Caco-2 (cell line): ENCODE measurements at regions not wholly inside any gene's neighbourhood (a gene's known extent, or its start where the extent isn't known, plus 50 kb on each side); places are given as distances from the start of the nearest gene placed in this dataset.

Experiments
- BruUV-seq: library from RNA; stranded (reverse); fragments of 400-500 nt; replicated peaks from 2 replicates; lab custom pipeline; 2021; lab: Mats Ljungman, UMichigan
- CTCF ChIA-PET: fragments of 300-600 bp; sonication (Branson Sonifier 250); formaldehyde crosslinking; loops from one replicate; lab custom pipeline; 2022; ENCODE audit warnings: antibody characterized with exemption; lab: Charles Lee
- POLR2A ChIA-PET: fragments of 300-600 bp; sonication (Branson Sonifier 250); formaldehyde crosslinking; loops from one replicate; lab custom pipeline; 2022; ENCODE audit warnings: antibody characterized with exemption; lab: Charles Lee
- DNase-seq, 2 experiments: peaks; one replicate each; pipeline versions ENCODE4 v3.0.0 to v3.0.0-alpha.2; 2020 to 2022
- H3K27me3 ChIP-seq: replicated peaks from 2 replicates; pipeline ENCODE4 v1.6.0; 2011; ENCODE audit warnings: low read length; ENCODE audit not compliant: control insufficient read depth, insufficient read depth
- H3K36me3 ChIP-seq: 2 replicates; pipeline ENCODE4 v1.5.1; 2011; ENCODE audit warnings: low read length; ENCODE audit not compliant: control insufficient read depth, insufficient read depth
- H3K4me1 ChIP-seq: fragments of 250-450 bp; sonication (Bioruptor Pico); 2 replicates; pipeline ENCODE4 v1.5.1; 2020; ENCODE audit warnings: mild to moderate bottlenecking
- H3K4me3 ChIP-seq: 2 replicates; pipeline ENCODE4 v1.5.1; 2011; ENCODE audit warnings: low read depth, mild to moderate bottlenecking, control low read depth, low read length
- H3K9me3 ChIP-seq: fragments of 250-450 bp; sonication (Bioruptor Pico); 2 replicates; pipeline ENCODE4 v1.5.1; 2020; ENCODE audit warnings: mild to moderate bottlenecking, moderate library complexity
- H3K27ac Mint-ChIP-seq: one replicate; pipeline ENCODE4 v1.8.0; 2022; ENCODE audit warnings: mixed read lengths; ENCODE audit not compliant: unreplicated experiment
- H3K27me3 Mint-ChIP-seq: one replicate; pipeline ENCODE4 v1.8.0; 2022; ENCODE audit warnings: mixed read lengths; ENCODE audit not compliant: insufficient read depth, unreplicated experiment
- H3K36me3 Mint-ChIP-seq: one replicate; pipeline ENCODE4 v1.8.0; 2022; ENCODE audit warnings: mild to moderate bottlenecking, mixed read lengths; ENCODE audit not compliant: insufficient read depth, unreplicated experiment
- H3K4me1 Mint-ChIP-seq: one replicate; pipeline ENCODE4 v1.8.0; 2022; ENCODE audit warnings: low read depth, mixed read lengths; ENCODE audit not compliant: unreplicated experiment
- H3K4me3 Mint-ChIP-seq: one replicate; pipeline ENCODE4 v1.8.0; 2022; ENCODE audit warnings: mild to moderate bottlenecking, moderate library complexity, mixed read lengths; ENCODE audit not compliant: unreplicated experiment
- H3K9me3 Mint-ChIP-seq: one replicate; pipeline ENCODE4 v1.8.0; 2022; ENCODE audit warnings: mixed read lengths; ENCODE audit not compliant: unreplicated experiment
- intact Hi-C: fragments of 100-400 bp; cut with micrococcal nuclease; formaldehyde crosslinking; loops from one replicate; pipeline ENCODE4 v1.10.0; 2022; ENCODE audit not compliant: unreplicated experiment
- TF ChIP-seq, protein P1 (sequence below), 2 experiments: fragments of 200-600 bp in 1 of 2; IDR thresholded peaks; 1 replicate in 1 of 2; 2 replicates in 1 of 2; pipeline versions ENCODE4 v1.5.1 to v1.8.0; 2011 to 2022; ENCODE audit warnings: antibody characterized with exemption in 1 of 2, control low read depth in 1 of 2, inconsistent platforms in 1 of 2, low read depth in 1 of 2, low read length in 1 of 2, mild to moderate bottlenecking in 1 of 2, moderate library complexity in 1 of 2; ENCODE audit not compliant: insufficient read depth in 1 of 2, severe bottlenecking in 1 of 2, unreplicated experiment in 1 of 2

DNA sequence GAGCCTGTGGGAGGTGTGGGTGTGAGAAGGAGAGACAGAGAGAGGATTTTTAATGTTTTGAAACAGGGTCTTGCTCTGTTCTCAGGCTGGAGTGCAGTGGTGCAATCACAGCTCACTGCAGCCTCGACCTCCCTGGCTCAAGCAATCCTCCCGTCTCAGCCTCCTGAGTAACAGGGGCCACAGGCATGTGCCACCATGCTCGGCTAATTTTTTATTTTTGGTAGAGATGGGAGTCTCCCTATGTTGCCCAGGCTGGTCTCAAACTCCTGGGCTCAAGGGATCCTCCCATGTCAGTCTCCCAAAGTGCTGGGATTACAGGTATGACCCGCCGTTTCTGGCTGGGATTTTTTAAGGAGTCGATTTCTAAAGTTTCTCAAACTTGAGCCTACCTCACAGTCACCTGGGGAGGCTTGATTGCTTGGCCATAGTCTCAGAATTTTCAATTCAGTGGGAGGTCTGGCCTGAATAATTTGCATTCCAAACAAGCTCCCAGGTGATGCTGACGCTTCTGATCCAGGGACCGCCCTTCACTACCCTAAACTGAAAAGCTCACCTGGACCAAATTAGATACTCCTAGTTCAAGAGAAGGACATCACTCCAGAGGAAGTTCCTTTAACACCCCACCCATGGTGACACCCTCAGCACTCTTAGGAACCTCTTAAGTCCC lies 70.8 kb upstream of the SLC1A4 start:
- no TSS peak for BruUV-seq
- Mint-ChIP-seq H3K9me3 (no peaks in the 10 kb centered on the region), H3K27ac (no peak overlapping the region), H3K4me1 (peaks cover 14% of the 10 kb centered on the region), H3K36me3 (no peaks in the 10 kb centered on the region), H3K4me3 (peak overlapping the region; percentile 61), H3K27me3 (no peaks in the 10 kb centered on the region)
- Histone ChIP-seq H3K27me3 (no peaks in the 10 kb centered on the region), H3K4me1 (peaks cover 4% of the 10 kb centered on the region; the same call in 1 of the 2 replicates), H3K36me3 (no peaks in the 10 kb centered on the region), H3K9me3 (no peaks in the 10 kb centered on the region), H3K4me3 (peak overlapping the region; percentile 28)
- TF ChIP-seq, protein P1, sequence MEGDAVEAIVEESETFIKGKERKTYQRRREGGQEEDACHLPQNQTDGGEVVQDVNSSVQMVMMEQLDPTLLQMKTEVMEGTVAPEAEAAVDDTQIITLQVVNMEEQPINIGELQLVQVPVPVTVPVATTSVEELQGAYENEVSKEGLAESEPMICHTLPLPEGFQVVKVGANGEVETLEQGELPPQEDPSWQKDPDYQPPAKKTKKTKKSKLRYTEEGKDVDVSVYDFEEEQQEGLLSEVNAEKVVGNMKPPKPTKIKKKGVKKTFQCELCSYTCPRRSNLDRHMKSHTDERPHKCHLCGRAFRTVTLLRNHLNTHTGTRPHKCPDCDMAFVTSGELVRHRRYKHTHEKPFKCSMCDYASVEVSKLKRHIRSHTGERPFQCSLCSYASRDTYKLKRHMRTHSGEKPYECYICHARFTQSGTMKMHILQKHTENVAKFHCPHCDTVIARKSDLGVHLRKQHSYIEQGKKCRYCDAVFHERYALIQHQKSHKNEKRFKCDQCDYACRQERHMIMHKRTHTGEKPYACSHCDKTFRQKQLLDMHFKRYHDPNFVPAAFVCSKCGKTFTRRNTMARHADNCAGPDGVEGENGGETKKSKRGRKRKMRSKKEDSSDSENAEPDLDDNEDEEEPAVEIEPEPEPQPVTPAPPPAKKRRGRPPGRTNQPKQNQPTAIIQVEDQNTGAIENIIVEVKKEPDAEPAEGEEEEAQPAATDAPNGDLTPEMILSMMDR (IDR thresholded peaks at IDR 0.05; ENCODE audit: insufficient read depth in 1 of 2, low read depth in 1 of 2, low read length in 1 of 2, severe bottlenecking in 1 of 2, unreplicated experiment in 1 of 2), result no peak
- POLR2A ChIA-PET, result no interaction called here
- CTCF ChIA-PET, result interaction anchor here (0.6 to 2.2 kb wide), 23 partner anchors 10 to 394 kb away, joined by 3 to 25 read pairs (median 5); partner anchors contain the start of genes AFTPH, CEP68 and SLC1A4
- no peak for DNase-seq
- intact Hi-C loops, result loop anchor here (5.0 kb wide), 1 partner anchor 654 kb away; no protein-coding TSS in a partner anchor

- Mint-ChIP-seq H3K4me1 (peaks cover 9% of the 10 kb centered on the region), H3K27me3 (no peaks in the 10 kb centered on the region), H3K27ac (no peak overlapping the region), H3K9me3 (no peaks in the 10 kb centered on the region), H3K4me3 (no peak overlapping the region), H3K36me3 (no peaks in the 10 kb centered on the region)
- DNase-seq, result no peak
- H3K9me3 ChIP-seq, result no peaks in the 10 kb centered on the region
- TF ChIP-seq, protein P1 (IDR thresholded peaks at IDR 0.05; ENCODE audit: insufficient read depth in 1 of 2, low read depth in 1 of 2, low read length in 1 of 2, severe bottlenecking in 1 of 2, unreplicated experiment in 1 of 2), result no peak
- no peaks in the 10 kb centered on the region for H3K36me3 ChIP-seq
- ChIA-PET CTCF (interaction anchor here (0.7 to 2.2 kb wide), 3 partner anchors 45 to 607 kb away, joined by 3 to 7 read pairs (median 5); no protein-coding TSS in a partner anchor), POLR2A (no interaction called here)
- intact Hi-C loops, result loop anchor here (5.0 kb wide), 1 partner anchor 653 kb away; no protein-coding TSS in a partner anchor
- no TSS peak for BruUV-seq
- peaks cover 4% of the 10 kb centered on the region; the same call in 1 of the 2 replicates for H3K4me1 ChIP-seq
- H3K27me3 ChIP-seq, result no peaks in the 10 kb centered on the region
- no peak overlapping the region for H3K4me3 ChIP-seq
Observed at GRCh38 chr2:64919261-64919660, 69.9 kb upstream of the SLC1A4 start.

- no peaks in the 10 kb centered on the region for H3K4me1 ChIP-seq
- no peaks in the 10 kb centered on the region for H3K36me3 Mint-ChIP-seq
- H3K27me3 ChIP-seq, result no peaks in the 10 kb centered on the region
- intact Hi-C loops, result no loop called here
- TF ChIP-seq, protein P1 (IDR thresholded peaks at IDR 0.05; ENCODE audit: insufficient read depth in 1 of 2, low read depth in 1 of 2, low read length in 1 of 2, severe bottlenecking in 1 of 2, unreplicated experiment in 1 of 2), result no peak
- H3K4me1 Mint-ChIP-seq, result no peaks in the 10 kb centered on the region
- peaks cover 11% of the 10 kb centered on the region for H3K9me3 Mint-ChIP-seq
- no peaks in the 10 kb centered on the region for H3K36me3 ChIP-seq
- BruUV-seq, result no TSS peak
- ChIA-PET CTCF (interaction anchor here (0.6 kb wide), 2 partner anchors 10 to 492 kb away, joined by 3 read pairs; no protein-coding TSS in a partner anchor), POLR2A (no interaction called here)
- no peak for DNase-seq
- peaks cover 8% of the 10 kb centered on the region; the same call in 1 of the 2 replicates for H3K9me3 ChIP-seq
- H3K4me3 Mint-ChIP-seq, result no peak overlapping the region
- H3K27me3 Mint-ChIP-seq, result no peaks in the 10 kb centered on the region
- no peak overlapping the region for H3K27ac Mint-ChIP-seq
- H3K4me3 ChIP-seq, result no peak overlapping the region
Observed at GRCh38 chr2:64922482-64923384, 66.5 kb upstream of the SLC1A4 start.
